GM12875 (cell line): ENCODE measurements at regions not wholly inside any gene's neighbourhood (a gene's known extent, or its start where the extent isn't known, plus 50 kb on each side); places are given as distances from the start of the nearest gene placed in this dataset.

ENCODE experiments used
- H3K4me3 ChIP-seq: one replicate; pipeline ENCODE4 v1.5.1; 2011; ENCODE audit warnings: low read depth, low read length, control low read depth
- CTCF ChIP-seq: IDR thresholded peaks from 2 replicates; pipeline ENCODE4 v1.5.1; 2011; ENCODE audit warnings: low read depth, mild to moderate bottlenecking, control low read depth, inconsistent platforms, low read length, moderate library complexity, borderline replicate concordance; ENCODE audit not compliant: insufficient read depth

DNA sequence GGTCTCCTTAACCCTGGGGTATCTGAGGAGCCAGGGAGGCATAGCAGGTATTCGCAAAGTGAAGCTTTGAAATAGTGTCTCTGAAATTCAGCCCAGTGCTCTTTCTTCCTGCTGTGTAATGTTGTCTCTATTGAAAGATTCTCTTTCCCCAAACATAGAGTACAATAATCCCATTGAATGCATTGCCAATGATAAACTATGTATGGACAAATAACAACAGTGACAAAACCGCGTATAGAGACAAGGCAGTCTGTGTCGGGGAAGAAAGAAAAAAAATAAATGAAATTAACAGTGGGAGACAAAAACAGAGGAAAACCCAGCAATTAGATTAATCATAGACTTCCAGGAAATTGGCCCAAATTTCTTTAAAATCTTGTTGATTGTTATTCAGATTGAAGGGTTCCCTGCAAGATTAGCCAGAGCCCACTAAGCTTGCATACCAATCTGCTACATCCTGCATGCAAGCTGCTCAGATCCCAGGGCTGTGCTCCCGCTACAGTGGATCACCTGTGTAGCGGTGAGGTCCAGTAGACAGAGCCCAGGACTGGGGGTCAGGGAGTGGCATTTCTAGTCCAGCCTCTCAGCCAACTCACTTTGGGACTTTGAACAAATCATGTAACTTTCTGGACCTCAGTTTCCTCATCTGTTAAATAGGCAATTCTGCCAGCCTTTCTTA, 492.8 kb downstream of the INSC start:
- H3K4me3 ChIP-seq: no peak overlapping the region
- TF ChIP-seq CTCF: no peak

DNA sequence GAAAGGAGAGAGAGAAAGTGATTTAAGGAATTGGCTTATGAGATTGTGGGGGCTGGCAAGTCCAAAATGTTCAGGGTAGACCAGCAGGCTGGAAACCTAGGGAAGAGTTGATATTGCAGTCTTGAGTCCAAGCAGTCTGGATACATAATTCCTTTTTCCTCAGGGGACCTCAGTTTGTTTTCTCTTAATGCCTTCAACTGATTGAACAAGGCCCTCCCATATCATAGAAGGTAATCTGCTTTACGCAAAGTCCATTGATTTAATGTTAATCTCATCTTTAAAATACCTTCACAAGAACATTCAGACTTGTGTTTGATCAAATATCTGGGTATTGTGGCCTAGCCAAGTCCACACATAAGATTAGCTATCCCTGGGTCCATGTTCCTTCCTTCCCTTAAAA, 494.7 kb downstream of the INSC start:
- H3K4me3 ChIP-seq: no peak overlapping the region
- TF ChIP-seq CTCF: no peak

DNA sequence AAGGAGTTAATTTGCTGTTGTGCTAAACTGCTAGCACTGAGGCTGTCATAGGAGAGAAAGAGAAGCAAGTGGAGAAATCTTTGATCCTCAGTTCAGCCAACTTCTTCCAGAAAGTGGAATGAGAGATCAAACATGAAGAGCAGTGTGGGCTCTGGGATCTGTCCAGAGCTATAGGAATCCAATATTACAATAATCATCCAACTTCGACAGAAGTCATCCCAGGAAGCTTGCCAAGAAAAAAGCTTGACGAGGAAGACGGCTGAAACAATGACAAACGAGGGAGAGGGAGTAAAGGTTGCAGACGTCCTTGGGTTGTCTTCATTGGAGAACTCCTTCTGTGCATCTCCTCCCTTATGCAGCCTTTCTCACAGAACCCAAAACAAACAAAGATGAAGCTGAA, 496.2 kb downstream of the INSC start:
- TF ChIP-seq CTCF: no peak
- H3K4me3 ChIP-seq: no peak overlapping the region

DNA sequence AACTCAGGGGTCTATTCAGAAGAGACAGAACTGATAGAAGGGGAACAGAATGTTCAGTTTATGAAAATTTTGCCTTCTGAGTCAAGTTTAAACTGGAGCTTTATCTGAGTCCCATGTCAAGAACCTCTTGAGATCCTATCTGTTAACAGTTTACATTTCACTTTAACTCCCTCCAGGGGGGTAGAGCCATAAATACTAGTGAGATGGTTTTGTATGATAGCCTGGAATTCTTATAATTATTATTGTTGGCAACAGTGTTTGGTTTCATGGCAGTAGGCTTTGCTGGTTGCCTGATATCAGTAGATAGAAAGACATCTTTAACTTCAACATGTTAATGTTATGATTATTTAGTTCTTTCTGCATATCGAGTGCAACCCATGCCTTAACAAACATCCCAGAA, 498.5 kb downstream of the INSC start:
- H3K4me3 ChIP-seq: no peak overlapping the region
- TF ChIP-seq CTCF: no peak

- no peak for TF ChIP-seq CTCF
- no peak overlapping the region for H3K4me3 ChIP-seq
Observed at GRCh38 chr11:15613789-15614188, 499.1 kb downstream of the INSC start.

GRCh38 chr11:15615398-15616096, 500.8 kb downstream of the INSC start:
- no peak overlapping the region for H3K4me3 ChIP-seq
- TF ChIP-seq CTCF: no peak
